Erythroblast (primary cell): ENCODE measurements at regions not wholly inside any gene's neighbourhood (a gene's known extent, or its start where the extent isn't known, plus 50 kb on each side); places are given as distances from the start of the nearest gene placed in this dataset.
"Not testable (repeated sequence)": the region's sequence is repeated elsewhere in the genome, so short reads cannot be mapped to it uniquely, and the experiment has no call there.

Experiments
- GATA1 ChIP-seq: IDR thresholded peaks from 2 replicates; pipeline ENCODE4 v1.6.1; 2011; ENCODE audit warnings: low read depth, mild to moderate bottlenecking, control low read depth, low read length, moderate library complexity
- POLR2A ChIP-seq: IDR thresholded peaks from 2 replicates; pipeline ENCODE4 v1.6.1; 2011; ENCODE audit warnings: mild to moderate bottlenecking, low read length

GRCh38 chr10:35858676-35859283 lies 216.7 kb upstream of the FZD8 start:
- not testable (repeated sequence) for TF ChIP-seq POLR2A, GATA1
